ENCODE measurements at regions not wholly inside any gene's neighbourhood (a gene's known extent, or its start where the extent isn't known, plus 50 kb on each side); places are given as distances from the start of the nearest gene placed in this dataset.
A peak's percentile ranks its signal among the peaks of the same experiment; 100 is the strongest.

GRCh38 chr3:151584566-151584965, 123.7 kb upstream of the IGSF10 start:
- no peak overlapping the region for H3K4me3 ChIP-seq (ENCODE audit: low read depth, low read length)
- TF ChIP-seq, protein P1, sequence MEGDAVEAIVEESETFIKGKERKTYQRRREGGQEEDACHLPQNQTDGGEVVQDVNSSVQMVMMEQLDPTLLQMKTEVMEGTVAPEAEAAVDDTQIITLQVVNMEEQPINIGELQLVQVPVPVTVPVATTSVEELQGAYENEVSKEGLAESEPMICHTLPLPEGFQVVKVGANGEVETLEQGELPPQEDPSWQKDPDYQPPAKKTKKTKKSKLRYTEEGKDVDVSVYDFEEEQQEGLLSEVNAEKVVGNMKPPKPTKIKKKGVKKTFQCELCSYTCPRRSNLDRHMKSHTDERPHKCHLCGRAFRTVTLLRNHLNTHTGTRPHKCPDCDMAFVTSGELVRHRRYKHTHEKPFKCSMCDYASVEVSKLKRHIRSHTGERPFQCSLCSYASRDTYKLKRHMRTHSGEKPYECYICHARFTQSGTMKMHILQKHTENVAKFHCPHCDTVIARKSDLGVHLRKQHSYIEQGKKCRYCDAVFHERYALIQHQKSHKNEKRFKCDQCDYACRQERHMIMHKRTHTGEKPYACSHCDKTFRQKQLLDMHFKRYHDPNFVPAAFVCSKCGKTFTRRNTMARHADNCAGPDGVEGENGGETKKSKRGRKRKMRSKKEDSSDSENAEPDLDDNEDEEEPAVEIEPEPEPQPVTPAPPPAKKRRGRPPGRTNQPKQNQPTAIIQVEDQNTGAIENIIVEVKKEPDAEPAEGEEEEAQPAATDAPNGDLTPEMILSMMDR (IDR thresholded peaks at IDR 0.05; ENCODE audit: low read depth, low read length, missing control alignments) = no peak
- no peak for DNase-seq (ENCODE audit: low read depth)

GRCh38 chr3:151581035-151581434, 120.2 kb upstream of the IGSF10 start:
- DNase-seq (ENCODE audit: low read depth) = no peak
- TF ChIP-seq, protein P1 (IDR thresholded peaks at IDR 0.05; ENCODE audit: low read depth, low read length, missing control alignments) = no peak
- no peak overlapping the region for H3K4me3 ChIP-seq (ENCODE audit: low read depth, low read length)

- TF ChIP-seq, protein P1 (IDR thresholded peaks at IDR 0.05; ENCODE audit: low read depth, low read length, missing control alignments) = no peak
- no peak for DNase-seq (ENCODE audit: low read depth)
- H3K4me3 ChIP-seq (ENCODE audit: low read depth, low read length) = no peak overlapping the region
Measured at GRCh38 chr3:151580591-151580990, 119.7 kb upstream of the IGSF10 start.

DNA sequence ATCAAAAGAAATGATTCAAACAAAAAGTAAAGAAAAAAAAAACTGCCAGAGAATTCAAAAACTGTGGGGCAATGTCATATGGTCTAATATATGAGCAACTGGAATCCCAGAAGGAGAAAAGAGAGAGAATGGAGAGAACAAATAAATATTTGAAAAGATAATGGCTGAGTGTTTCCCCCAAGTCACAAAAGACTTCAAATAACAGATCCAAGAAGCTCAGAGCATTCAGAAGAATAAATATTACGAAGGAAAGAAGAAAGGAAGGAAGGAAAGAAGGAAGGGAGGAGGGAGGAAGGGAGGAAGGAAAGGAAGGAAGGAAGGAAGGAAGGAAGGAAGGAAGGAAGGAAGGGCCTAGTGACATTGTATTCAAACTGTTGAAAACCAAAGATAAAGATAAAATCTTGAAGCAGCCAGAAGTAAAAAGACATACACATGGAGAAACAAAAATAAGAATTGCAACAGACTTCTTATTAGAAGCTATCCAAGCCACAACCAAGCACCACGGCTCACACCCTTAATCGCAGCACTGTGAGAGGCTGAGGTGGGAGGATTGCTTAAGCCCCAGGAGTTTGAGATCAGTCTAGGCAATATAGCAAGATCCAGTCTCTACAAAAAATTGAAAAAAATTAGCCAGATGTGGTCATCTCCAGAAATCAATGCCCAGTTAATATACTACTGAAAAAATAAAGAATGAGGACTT, 118.9 kb upstream of the IGSF10 start:
- TF ChIP-seq, protein P1 (IDR thresholded peaks at IDR 0.05; ENCODE audit: low read depth, low read length, missing control alignments) = no peak
- H3K4me3 ChIP-seq (ENCODE audit: low read depth, low read length) = no peak overlapping the region
- DNase-seq (ENCODE audit: low read depth) = no peak

GRCh38 chr3:151578495-151578894, 117.6 kb upstream of the IGSF10 start:
- H3K4me3 ChIP-seq (ENCODE audit: low read depth, low read length) = no peak overlapping the region
- TF ChIP-seq, protein P1 (IDR thresholded peaks at IDR 0.05; ENCODE audit: low read depth, low read length, missing control alignments) = peak; percentile 49
- no peak for DNase-seq (ENCODE audit: low read depth)

DNA sequence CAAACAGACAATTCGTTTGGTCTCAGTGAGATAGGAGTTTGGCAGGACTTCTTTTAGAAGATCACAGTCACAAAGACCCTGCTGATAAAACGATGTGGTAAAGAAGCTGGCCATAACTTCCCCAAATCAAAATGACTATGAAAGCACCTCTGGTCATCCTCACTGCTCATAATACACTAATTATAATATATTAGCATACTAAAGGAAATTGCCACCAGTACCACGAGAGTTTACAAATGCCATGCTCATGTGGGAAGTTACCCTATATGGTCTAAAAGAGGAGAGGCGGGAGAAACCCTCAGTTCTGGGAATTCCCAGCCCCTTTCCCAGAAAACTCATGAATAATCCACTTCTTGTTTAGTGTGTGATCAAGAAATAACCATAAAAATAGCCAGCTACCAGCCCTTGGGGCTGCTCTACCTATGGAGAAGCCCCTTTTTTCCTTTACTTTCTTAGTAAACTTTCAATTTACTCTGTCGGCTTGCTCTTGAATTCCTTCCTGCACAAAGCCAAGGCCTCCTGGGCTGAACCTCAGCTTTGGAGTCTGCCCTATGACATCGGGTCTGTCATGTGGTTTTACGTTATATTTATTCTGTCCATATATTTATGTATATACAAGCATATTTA, 115.8 kb upstream of the IGSF10 start:
- no peak for DNase-seq (ENCODE audit: low read depth)
- TF ChIP-seq, protein P1 (IDR thresholded peaks at IDR 0.05; ENCODE audit: low read depth, low read length, missing control alignments) = no peak
- H3K4me3 ChIP-seq (ENCODE audit: low read depth, low read length) = no peak overlapping the region

DNA sequence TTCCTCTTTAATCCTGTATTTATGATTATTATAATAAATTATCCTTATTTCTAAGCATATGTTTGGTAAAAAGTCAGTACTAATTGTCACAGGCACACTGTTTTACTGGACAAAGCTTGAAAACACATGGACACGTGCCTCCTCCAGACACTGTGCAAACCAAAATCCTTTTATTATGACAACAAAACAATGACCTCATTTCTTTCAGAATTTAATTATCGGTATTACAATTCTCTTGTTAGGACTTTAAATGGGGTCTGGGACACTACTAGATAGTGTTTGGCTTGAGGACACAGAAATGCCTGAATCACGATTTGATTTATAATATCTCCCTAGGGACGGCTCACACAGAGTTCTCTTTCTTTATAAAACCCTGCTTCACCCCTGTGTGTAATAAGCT, 107.3 kb upstream of the IGSF10 start:
- no peak for DNase-seq (ENCODE audit: low read depth)
- H3K4me3 ChIP-seq (ENCODE audit: low read depth, low read length) = no peak overlapping the region
- TF ChIP-seq, protein P1 (IDR thresholded peaks at IDR 0.05; ENCODE audit: low read depth, low read length, missing control alignments) = no peak

All from GM12864 (cell line).